Activated effector memory CD4-positive, alpha-beta T cell treated with anti-CD3 and anti-CD28 coated beads, Interleukin-2, amount 50 U/mL, for 16 hours (primary cell): ENCODE measurements at regions not wholly inside any gene's neighbourhood (a gene's known extent, or its start where the extent isn't known, plus 50 kb on each side); places are given as distances from the start of the nearest gene placed in this dataset.
"Not testable (repeated sequence)": the region's sequence is repeated elsewhere in the genome, so short reads cannot be mapped to it uniquely, and the experiment has no call there.

Source experiments
- DNase-seq: peaks from one replicate; pipeline ENCODE4 v3.0.0-alpha.2; 2020

- DNase-seq: no peak
Observed at GRCh38 chr11:25520459-25520858, 811.5 kb upstream of the ANO3 start.

- DNase-seq: no peak
Observed at GRCh38 chr11:25527841-25528240, 804.1 kb upstream of the ANO3 start.

GRCh38 chr11:25529572-25529971, 802.4 kb upstream of the ANO3 start:
- DNase-seq: no peak

- no peak for DNase-seq
Observed at GRCh38 chr11:25535467-25536272, 796.3 kb upstream of the ANO3 start.

GRCh38 chr11:25536289-25536688, 795.6 kb upstream of the ANO3 start:
- no peak for DNase-seq

- no peak for DNase-seq
Observed at GRCh38 chr11:25537393-25537792, 794.5 kb upstream of the ANO3 start.

- no peak for DNase-seq
Observed at GRCh38 chr11:25547292-25547691, 784.6 kb upstream of the ANO3 start.

GRCh38 chr11:25562417-25562816, 769.5 kb upstream of the ANO3 start:
- no peak for DNase-seq

- no peak for DNase-seq
Observed at GRCh38 chr11:25565846-25566245, 766.1 kb upstream of the ANO3 start.

- no peak for DNase-seq
Observed at GRCh38 chr11:25566298-25567200, 765.4 kb upstream of the ANO3 start.

- no peak for DNase-seq
Observed at GRCh38 chr11:25576320-25576719, 755.6 kb upstream of the ANO3 start.

GRCh38 chr11:25579554-25579953, 752.4 kb upstream of the ANO3 start:
- not testable (repeated sequence) for DNase-seq

GRCh38 chr11:25583596-25583995, 748.3 kb upstream of the ANO3 start:
- DNase-seq: no peak

GRCh38 chr11:25587496-25587895, 744.4 kb upstream of the ANO3 start:
- no peak for DNase-seq

GRCh38 chr11:25593221-25593620, 738.7 kb upstream of the ANO3 start:
- DNase-seq: no peak

- DNase-seq: no peak
Observed at GRCh38 chr11:25596701-25597100, 735.2 kb upstream of the ANO3 start.

- no peak for DNase-seq
Observed at GRCh38 chr11:25597696-25598095, 734.2 kb upstream of the ANO3 start.

GRCh38 chr11:25602149-25602548, 729.8 kb upstream of the ANO3 start:
- no peak for DNase-seq

GRCh38 chr11:25602959-25603358, 729.0 kb upstream of the ANO3 start:
- DNase-seq: no peak

- no peak for DNase-seq
Observed at GRCh38 chr11:25612806-25613205, 719.1 kb upstream of the ANO3 start.

- no peak for DNase-seq
Observed at GRCh38 chr11:25613451-25613850, 718.5 kb upstream of the ANO3 start.

- no peak for DNase-seq
Observed at GRCh38 chr11:25613865-25614264, 718.1 kb upstream of the ANO3 start.

- no peak for DNase-seq
Observed at GRCh38 chr11:25615069-25615468, 716.9 kb upstream of the ANO3 start.

- DNase-seq: no peak
Observed at GRCh38 chr11:25615841-25616240, 716.1 kb upstream of the ANO3 start.
